ENCODE measurements at regions not wholly inside any gene's neighbourhood (a gene's known extent, or its start where the extent isn't known, plus 50 kb on each side); places are given as distances from the start of the nearest gene placed in this dataset.
"Not testable (repeated sequence)": the region's sequence is repeated elsewhere in the genome, so short reads cannot be mapped to it uniquely, and the experiment has no call there.

GRCh38 chr20:51945177-51945576 lies 142.9 kb upstream of the SALL4 start:
- BruUV-seq (replicated peaks): no TSS peak
- H3K4me3 Mint-ChIP-seq (ENCODE audit: unreplicated experiment): no peak overlapping the region
- H3K4me1 Mint-ChIP-seq (ENCODE audit: low read depth, unreplicated experiment): peaks cover 13% of the 10 kb centered on the region
- no peak overlapping the region for H3K27ac Mint-ChIP-seq (ENCODE audit: unreplicated experiment)
- Histone ChIP-seq H3K4me1 (0 out of 2 replicates have a peak, but pooled peaks cover 3% of the 10 kb centered on the region), H3K27me3 (replicated peaks; ENCODE audit: control insufficient read depth, insufficient read depth, low read length) (no peaks in the 10 kb centered on the region), H3K9me3 (no peaks in the 10 kb centered on the region), H3K4me3 (ENCODE audit: low read depth, low read length) (no peak overlapping the region), H3K36me3 (ENCODE audit: control insufficient read depth, insufficient read depth, low read length) (no peaks in the 10 kb centered on the region)
- ChIA-PET POLR2A (no interaction called here), CTCF (interaction anchor here (0.6 to 0.7 kb wide), 3 partner anchors 51 to 930 kb away, joined by 3 read pairs; no protein-coding TSS in a partner anchor)
- TF ChIP-seq, protein P1, sequence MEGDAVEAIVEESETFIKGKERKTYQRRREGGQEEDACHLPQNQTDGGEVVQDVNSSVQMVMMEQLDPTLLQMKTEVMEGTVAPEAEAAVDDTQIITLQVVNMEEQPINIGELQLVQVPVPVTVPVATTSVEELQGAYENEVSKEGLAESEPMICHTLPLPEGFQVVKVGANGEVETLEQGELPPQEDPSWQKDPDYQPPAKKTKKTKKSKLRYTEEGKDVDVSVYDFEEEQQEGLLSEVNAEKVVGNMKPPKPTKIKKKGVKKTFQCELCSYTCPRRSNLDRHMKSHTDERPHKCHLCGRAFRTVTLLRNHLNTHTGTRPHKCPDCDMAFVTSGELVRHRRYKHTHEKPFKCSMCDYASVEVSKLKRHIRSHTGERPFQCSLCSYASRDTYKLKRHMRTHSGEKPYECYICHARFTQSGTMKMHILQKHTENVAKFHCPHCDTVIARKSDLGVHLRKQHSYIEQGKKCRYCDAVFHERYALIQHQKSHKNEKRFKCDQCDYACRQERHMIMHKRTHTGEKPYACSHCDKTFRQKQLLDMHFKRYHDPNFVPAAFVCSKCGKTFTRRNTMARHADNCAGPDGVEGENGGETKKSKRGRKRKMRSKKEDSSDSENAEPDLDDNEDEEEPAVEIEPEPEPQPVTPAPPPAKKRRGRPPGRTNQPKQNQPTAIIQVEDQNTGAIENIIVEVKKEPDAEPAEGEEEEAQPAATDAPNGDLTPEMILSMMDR (IDR thresholded peaks at IDR 0.05; ENCODE audit: insufficient read depth in 1 of 2, low read depth in 1 of 2, low read length in 1 of 2, severe bottlenecking in 1 of 2, unreplicated experiment in 1 of 2): no peak
- intact Hi-C loops (cut with micrococcal nuclease; ENCODE audit: unreplicated experiment): no loop called here
- no peaks in the 10 kb centered on the region for H3K9me3 Mint-ChIP-seq (ENCODE audit: unreplicated experiment)
- H3K36me3 Mint-ChIP-seq (ENCODE audit: insufficient read depth, unreplicated experiment): no peaks in the 10 kb centered on the region
- DNase-seq: no peak
- H3K27me3 Mint-ChIP-seq (ENCODE audit: insufficient read depth, unreplicated experiment): no peaks in the 10 kb centered on the region

DNA sequence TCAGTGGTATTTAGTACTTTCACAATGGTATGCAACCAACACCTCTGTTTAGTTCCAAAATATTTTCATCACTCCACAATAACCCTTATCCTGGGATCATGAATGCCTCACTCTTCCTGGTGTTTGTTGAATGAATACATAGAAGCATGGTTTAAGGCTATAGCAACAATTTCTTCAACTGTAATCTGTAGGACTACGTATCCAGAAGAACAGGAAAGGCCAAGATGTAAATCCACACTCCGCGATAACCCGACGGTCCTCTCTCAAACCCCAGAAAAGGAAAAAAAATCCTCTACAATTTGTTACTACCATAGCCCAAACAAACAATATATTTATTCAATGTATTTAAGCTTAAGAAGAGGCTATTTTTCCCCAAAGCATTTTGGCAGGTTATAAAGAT lies 141.4 kb upstream of the SALL4 start:
- CTCF ChIA-PET: no interaction called here
- H3K4me1 Mint-ChIP-seq (ENCODE audit: low read depth, unreplicated experiment): peaks cover 13% of the 10 kb centered on the region
- H3K27me3 ChIP-seq (replicated peaks; ENCODE audit: control insufficient read depth, insufficient read depth, low read length): no peaks in the 10 kb centered on the region

DNA sequence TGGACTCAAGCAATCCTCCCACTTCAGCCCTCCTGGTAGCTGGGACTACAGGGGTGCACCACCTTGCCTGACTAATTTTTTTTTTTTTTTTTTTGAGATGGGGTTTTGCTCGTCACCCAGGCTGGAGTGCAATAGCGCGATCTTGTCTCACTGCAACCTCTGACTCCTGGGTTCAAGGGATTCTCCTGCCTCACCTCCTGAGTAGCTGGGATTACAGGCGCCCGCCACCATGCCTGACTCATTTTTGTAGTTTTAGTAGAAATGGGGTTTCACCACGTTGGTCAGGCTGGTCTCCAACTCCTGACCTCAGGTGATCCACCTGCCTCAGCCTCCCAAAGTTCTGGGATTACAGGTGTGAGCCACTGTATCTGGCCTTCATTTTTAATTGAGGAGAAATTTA lies 141.0 kb upstream of the SALL4 start:
- CTCF ChIA-PET: not testable (repeated sequence)

More for the DNA sequence above, 141.4 kb upstream of the SALL4 start:
- POLR2A ChIA-PET: no interaction called here
- Histone ChIP-seq H3K4me1 (0 out of 2 replicates have a peak, but pooled peaks cover 3% of the 10 kb centered on the region), H3K36me3 (ENCODE audit: control insufficient read depth, insufficient read depth, low read length) (no peaks in the 10 kb centered on the region), H3K9me3 (no peaks in the 10 kb centered on the region), H3K4me3 (ENCODE audit: low read depth, low read length) (no peak overlapping the region)
- no peaks in the 10 kb centered on the region for H3K36me3 Mint-ChIP-seq (ENCODE audit: insufficient read depth, unreplicated experiment)
- no TSS peak for BruUV-seq (replicated peaks)
- intact Hi-C loops (cut with micrococcal nuclease; ENCODE audit: unreplicated experiment): no loop called here
- no peaks in the 10 kb centered on the region for H3K27me3 Mint-ChIP-seq (ENCODE audit: insufficient read depth, unreplicated experiment)
- H3K4me3 Mint-ChIP-seq (ENCODE audit: unreplicated experiment): no peak overlapping the region
- H3K27ac Mint-ChIP-seq (ENCODE audit: unreplicated experiment): no peak overlapping the region
- TF ChIP-seq, protein P1 (IDR thresholded peaks at IDR 0.05; ENCODE audit: insufficient read depth in 1 of 2, low read depth in 1 of 2, low read length in 1 of 2, severe bottlenecking in 1 of 2, unreplicated experiment in 1 of 2): no peak
- H3K9me3 Mint-ChIP-seq (ENCODE audit: unreplicated experiment): no peaks in the 10 kb centered on the region
- peak in 1 of 2 experiments; percentile 10 for DNase-seq

DNA sequence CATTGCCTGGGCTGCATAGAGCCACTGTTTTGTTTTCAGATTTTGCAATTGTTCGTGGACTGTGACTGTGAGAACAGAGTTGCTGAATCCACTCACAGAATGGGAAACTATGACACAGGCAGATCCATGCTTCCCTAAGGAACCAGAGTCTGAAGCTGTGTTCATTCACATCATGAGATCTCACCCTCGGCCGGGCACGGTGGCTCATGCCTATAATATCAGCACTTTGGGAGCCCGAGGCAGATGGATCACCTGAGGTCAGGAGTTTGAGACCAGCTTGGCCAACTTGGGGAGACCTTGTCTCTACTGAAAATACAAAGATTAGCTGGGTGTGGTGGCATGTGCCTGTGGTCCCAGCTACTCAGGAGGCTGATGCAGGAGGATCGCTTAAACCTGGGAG lies 139.2 kb upstream of the SALL4 start:
- 0 out of 2 replicates have a peak, but pooled peaks cover 3% of the 10 kb centered on the region for H3K4me1 ChIP-seq

More for the DNA sequence above, 141.0 kb upstream of the SALL4 start:
- BruUV-seq (replicated peaks); H3K9me3 ChIP-seq; H3K27me3 Mint-ChIP-seq (ENCODE audit: insufficient read depth, unreplicated experiment); H3K4me3 ChIP-seq (ENCODE audit: low read depth, low read length); H3K36me3 Mint-ChIP-seq (ENCODE audit: insufficient read depth, unreplicated experiment); H3K9me3 Mint-ChIP-seq (ENCODE audit: unreplicated experiment); H3K4me3 Mint-ChIP-seq (ENCODE audit: unreplicated experiment); intact Hi-C loops (cut with micrococcal nuclease; ENCODE audit: unreplicated experiment); H3K27me3 ChIP-seq (replicated peaks; ENCODE audit: control insufficient read depth, insufficient read depth, low read length); H3K4me1 ChIP-seq; H3K27ac Mint-ChIP-seq (ENCODE audit: unreplicated experiment); H3K36me3 ChIP-seq (ENCODE audit: control insufficient read depth, insufficient read depth, low read length); POLR2A ChIA-PET: not testable (repeated sequence)
- peak in 1 of 2 experiments; percentile 26 for DNase-seq
- peaks cover 13% of the 10 kb centered on the region for H3K4me1 Mint-ChIP-seq (ENCODE audit: low read depth, unreplicated experiment)

More for the DNA sequence above, 139.2 kb upstream of the SALL4 start:
- intact Hi-C loops (cut with micrococcal nuclease; ENCODE audit: unreplicated experiment): no loop called here
- Mint-ChIP-seq H3K4me3 (ENCODE audit: unreplicated experiment) (no peak overlapping the region), H3K9me3 (ENCODE audit: unreplicated experiment) (no peaks in the 10 kb centered on the region), H3K27ac (ENCODE audit: unreplicated experiment) (no peak overlapping the region), H3K27me3 (ENCODE audit: insufficient read depth, unreplicated experiment) (no peaks in the 10 kb centered on the region), H3K36me3 (ENCODE audit: insufficient read depth, unreplicated experiment) (no peaks in the 10 kb centered on the region), H3K4me1 (ENCODE audit: low read depth, unreplicated experiment) (peaks cover 13% of the 10 kb centered on the region)
- BruUV-seq (replicated peaks): no TSS peak
- H3K4me3 ChIP-seq (ENCODE audit: low read depth, low read length): no peak overlapping the region
- no peaks in the 10 kb centered on the region for H3K9me3 ChIP-seq
- CTCF ChIA-PET: interaction anchor here (1.2 kb wide), 1 partner anchor 10 kb away, joined by 5 read pairs; no protein-coding TSS in a partner anchor
- TF ChIP-seq, protein P1 (IDR thresholded peaks at IDR 0.05; ENCODE audit: insufficient read depth in 1 of 2, low read depth in 1 of 2, low read length in 1 of 2, severe bottlenecking in 1 of 2, unreplicated experiment in 1 of 2): no peak
- no peaks in the 10 kb centered on the region for H3K27me3 ChIP-seq (replicated peaks; ENCODE audit: control insufficient read depth, insufficient read depth, low read length)
- DNase-seq: peak in 1 of 2 experiments; percentile 34
- no peaks in the 10 kb centered on the region for H3K36me3 ChIP-seq (ENCODE audit: control insufficient read depth, insufficient read depth, low read length)
- POLR2A ChIA-PET: no interaction called here

Measured in Caco-2 (cell line).